SK-N-DZ (cell line): ENCODE measurements at regions not wholly inside any gene's neighbourhood (a gene's known extent, or its start where the extent isn't known, plus 50 kb on each side); places are given as distances from the start of the nearest gene placed in this dataset.
"Not testable (repeated sequence)": the region's sequence is repeated elsewhere in the genome, so short reads cannot be mapped to it uniquely, and the experiment has no call there.

Experiments used
- DNase-seq: peaks from one replicate; pipeline ENCODE4 v3.0.0-alpha.2; 2015; ENCODE audit warnings: low spot score

DNA sequence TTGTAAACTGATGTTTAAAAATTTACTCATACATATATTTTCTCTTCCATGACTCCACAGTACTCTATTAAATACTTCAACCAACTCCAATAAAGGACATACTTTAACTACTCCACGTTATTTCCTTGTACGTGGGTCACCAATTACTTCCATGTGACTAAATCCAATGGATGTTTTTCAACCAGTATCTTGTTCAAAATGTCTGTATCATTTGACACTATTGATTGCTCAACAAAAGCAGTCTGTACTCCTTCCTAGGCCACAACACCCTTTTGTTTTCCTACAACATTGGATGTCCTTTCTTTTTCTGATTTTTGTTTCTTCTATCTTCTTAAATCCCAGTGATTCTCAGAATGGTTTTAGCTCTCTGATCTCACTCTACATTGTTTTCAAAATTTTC, 943.7 kb downstream of the EFNA5 start:
- no peak for DNase-seq

DNA sequence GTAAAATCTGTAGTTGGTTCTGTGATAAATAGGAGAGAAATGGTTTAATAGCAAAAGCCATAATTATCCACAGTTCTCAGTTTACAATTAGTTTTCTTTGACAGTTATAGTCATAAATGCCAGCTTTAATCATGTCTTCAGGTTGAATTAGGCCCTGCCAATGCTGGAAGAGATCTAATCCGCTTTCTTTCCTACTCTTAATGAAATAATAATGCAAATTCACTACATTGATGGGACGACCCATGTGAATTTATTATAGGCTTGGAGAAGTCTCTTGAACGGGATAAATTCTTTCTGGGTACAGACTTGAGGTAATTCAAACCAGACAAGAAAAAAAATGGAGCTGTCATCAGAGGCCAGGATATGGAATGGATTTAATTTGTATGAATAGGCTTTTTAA, 950.4 kb downstream of the EFNA5 start:
- DNase-seq, result peak; percentile 80

- no peak for DNase-seq
Measured at GRCh38 chr5:106699796-106700195, 970.9 kb downstream of the EFNA5 start.

DNA sequence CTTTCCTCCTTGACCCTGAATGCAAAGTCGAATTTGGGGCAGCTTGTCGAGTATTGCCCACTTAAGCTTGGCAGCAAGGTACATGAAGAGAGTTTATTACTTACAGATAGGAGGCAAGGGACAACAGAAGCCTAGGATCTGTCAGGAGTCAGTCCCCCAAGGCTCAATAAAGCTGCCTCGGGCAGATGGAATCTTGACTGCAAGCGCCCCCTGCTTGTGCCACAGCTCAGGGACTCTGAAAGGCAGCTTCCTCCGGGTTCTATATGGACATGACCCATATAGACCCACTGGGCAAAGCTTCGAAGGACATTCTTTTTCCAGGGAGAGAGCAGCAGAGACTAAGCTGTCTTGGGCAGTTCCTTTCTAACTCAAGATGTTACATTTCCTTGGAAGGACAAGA, 971.5 kb downstream of the EFNA5 start:
- no peak for DNase-seq

DNA sequence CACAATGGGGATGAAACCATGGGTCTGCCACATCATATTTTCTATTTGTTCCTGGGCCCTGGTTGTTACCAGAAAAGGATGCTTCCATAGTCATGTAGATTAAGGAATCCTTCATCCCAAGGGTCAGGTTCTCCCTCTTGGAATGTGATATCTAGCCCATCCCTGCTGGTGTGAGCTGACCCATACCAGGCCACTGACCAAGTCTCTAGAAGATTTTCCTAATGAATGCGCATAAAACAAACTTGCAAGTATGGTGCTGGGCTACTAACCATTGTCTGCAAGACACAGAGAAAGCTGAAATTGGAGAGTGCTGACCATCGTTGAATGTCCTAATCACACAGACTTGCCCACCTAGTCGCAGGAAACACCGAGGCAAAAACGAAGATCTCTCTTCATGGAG, 972.6 kb downstream of the EFNA5 start:
- no peak for DNase-seq

GRCh38 chr5:106691701-106692100, 979.0 kb downstream of the EFNA5 start:
- no peak for DNase-seq

DNA sequence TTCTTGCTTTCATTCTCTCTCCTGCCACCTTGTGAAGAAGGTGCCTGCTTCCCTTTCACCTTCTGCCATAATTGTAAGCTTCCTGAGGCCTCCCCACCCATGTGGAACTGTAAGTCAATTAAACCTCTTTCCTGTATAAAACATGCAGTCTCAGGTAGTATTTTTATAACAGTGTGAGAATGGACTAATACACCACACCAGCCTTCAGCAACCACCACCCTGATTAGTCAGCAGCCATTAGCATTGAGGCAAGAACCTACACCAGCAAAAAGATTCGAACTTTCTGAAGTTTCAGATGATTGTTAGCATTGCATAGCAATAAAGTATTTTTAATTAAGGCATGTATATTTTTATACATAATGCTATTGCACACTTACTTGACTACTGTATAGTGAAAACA, 980.2 kb downstream of the EFNA5 start:
- no peak for DNase-seq

DNA sequence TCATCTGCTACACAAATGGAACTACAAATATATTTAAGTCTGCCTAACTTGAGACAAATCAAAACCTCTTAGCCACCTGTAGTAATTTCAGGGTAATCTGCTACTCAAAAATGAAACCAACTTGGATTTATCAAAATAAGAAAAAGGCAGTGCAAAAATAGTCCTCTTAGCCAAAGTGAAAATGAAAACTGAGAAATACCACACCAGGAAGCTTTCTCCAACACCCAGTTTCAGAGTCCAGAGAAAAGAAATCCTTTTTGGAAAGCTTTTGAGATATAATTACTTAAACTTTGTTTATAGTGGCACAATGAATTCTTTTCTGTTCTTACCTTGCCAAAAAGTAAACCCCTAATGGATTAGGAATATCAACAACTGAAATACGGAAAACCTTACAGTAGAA, 990.4 kb downstream of the EFNA5 start:
- DNase-seq, result no peak

- no peak for DNase-seq
Measured at GRCh38 chr5:106677057-106677456, 993.7 kb downstream of the EFNA5 start.

- no peak for DNase-seq
Measured at GRCh38 chr5:106675687-106676086, 995.0 kb downstream of the EFNA5 start.

GRCh38 chr5:106673941-106674340, 996.8 kb downstream of the EFNA5 start:
- DNase-seq, result no peak

DNA sequence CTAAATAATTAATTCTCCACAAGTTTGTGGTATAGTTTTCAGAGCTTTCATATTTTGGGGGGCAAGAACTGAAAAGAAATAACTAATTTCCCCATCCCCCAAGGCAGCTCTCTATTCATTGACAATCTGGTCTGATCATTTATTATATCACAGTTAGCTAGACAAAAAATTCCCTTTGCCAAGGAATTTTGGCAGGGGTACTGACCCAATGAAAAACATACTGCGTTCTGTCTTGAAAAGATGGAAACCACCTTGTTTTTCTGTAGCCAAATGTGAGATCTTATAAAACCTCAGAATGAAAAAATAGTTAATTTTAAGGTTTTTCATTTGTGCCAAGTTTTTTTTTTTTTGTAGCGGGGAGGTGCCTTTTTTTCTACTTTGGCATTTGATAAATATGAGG, 1008.9 kb downstream of the EFNA5 start:
- DNase-seq, result no peak

GRCh38 chr5:106660681-106661080, 1010.1 kb downstream of the EFNA5 start:
- no peak for DNase-seq

GRCh38 chr5:106658150-106658549, 1012.6 kb downstream of the EFNA5 start:
- no peak for DNase-seq

- DNase-seq, result no peak
Measured at GRCh38 chr5:106656821-106657220, 1013.9 kb downstream of the EFNA5 start.

- DNase-seq, result no peak
Measured at GRCh38 chr5:106649031-106649430, 1021.7 kb downstream of the EFNA5 start.

DNA sequence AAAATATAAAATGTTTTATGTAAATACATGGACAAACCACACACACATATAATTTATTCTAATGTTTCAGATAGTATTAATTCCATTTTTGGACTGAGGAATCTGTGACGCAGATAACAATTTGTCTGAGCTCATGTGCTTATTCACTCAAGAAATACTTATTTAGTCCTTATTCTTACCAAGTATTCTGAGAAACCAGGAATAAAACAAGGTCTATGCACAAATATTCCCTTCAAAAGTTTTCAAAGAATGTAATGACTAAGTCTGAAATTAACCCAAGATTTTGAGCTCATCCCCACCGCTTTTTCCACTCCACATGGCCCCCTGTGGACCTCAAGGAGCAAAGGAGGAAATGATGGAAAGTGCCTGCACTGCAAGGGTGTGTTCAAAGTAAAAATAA, 1022.3 kb downstream of the EFNA5 start:
- no peak for DNase-seq

GRCh38 chr5:106646106-106646505, 1024.6 kb downstream of the EFNA5 start:
- no peak for DNase-seq

GRCh38 chr5:106640511-106640910, 1030.2 kb downstream of the EFNA5 start:
- no peak for DNase-seq

DNA sequence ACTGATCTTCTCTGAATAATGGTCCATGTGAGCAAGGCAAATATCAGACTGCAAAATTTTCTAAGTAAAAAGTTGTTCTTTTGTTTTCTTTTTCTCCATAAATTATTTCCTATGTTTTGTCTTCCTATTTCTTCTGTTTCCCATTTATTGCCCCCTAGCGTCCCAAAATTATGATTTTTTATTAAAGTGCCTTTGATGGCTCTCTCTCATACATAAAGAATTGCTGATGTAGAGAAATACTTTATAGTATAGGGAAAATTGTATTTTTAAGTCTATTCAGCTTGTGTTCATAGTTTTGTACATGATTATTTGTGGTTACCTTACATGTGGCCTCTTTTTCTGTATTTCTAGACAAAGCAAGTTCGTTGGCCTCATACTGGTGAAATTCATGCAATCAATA, 1031.2 kb downstream of the EFNA5 start:
- no peak for DNase-seq

DNA sequence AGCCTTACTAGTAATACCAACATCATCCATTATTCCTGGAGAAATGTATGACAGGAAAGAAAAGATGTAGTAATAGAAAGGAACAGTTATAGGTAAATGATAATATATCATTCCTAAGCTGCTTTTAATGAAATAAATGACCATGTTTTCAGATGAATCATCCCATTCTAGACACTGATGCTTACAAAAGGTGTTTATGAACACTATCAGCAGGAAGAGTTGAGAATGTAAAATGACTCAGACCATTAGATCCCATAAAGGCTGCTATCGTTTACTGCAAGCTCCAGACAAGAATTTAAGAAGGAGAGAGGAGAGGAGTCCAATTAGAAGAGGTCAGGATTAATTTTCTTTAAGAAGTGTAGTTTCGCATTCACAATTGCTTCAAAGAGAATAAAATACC, 1033.5 kb downstream of the EFNA5 start:
- no peak for DNase-seq

DNA sequence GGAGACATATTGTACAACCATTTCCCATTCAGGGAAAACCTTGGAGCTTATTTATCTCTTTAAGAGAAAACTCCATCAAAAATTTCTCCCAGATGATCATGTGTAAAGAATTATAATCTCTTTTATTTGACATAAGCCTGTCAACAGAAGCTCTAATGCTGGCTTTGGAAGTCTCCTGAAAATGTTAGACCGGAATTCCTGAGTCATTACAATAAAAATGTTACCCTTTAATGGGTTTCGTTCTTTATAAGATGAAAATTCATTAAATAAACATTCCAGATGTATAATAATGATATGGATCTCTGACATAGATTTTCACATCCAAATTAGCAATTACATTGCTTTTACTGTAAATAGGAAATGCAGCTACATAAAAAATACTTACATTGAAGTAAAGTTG, 1036.4 kb downstream of the EFNA5 start:
- DNase-seq, result no peak

- no peak for DNase-seq
Measured at GRCh38 chr5:106633825-106634224, 1036.9 kb downstream of the EFNA5 start.

DNA sequence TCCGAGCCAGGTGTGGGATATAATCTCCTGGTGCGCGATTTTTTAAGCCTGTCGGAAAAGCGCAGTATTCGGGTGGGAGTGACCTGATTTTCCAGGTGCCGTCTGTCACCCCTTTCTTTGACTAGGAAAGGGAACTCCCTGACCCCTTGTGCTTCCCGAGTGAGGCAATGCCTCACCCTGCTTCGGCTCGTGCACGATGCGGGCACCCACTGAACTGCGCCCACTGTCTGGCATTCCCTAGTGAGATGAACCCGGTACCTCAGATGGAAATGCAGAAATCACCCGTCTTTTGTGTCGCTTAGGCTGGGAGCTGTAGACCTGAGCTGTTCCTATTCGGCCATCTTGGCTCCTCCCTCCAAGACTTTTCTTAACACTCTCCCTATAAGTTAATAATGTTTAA, 1042.3 kb downstream of the EFNA5 start:
- not testable (repeated sequence) for DNase-seq

DNA sequence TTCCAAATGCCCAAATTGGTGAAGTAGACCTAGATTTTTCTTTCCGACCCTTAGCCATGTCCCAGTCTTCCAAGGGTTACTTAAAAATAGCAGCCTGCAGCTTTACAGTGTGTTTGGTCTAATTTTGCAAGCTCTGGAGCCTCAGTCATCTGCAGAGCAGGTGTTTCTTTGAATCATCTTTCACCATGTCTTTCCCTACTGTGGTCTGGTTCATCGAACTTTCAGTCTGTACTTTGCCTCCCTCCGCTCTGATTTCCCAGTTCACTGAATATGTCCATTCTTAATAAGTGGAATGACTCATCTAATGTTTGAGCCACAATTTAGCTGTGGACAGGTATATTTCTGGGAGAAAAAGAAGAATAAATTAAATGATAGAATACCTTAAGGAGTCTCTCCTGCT, 1060.7 kb downstream of the EFNA5 start:
- DNase-seq, result no peak
